ENCODE measurements at regions not wholly inside any gene's neighbourhood (a gene's known extent, or its start where the extent isn't known, plus 50 kb on each side); places are given as distances from the start of the nearest gene placed in this dataset.

GRCh38 chr4:38489924-38490639, 173.9 kb upstream of the KLF3 start (continued):
- TF ChIP-seq CHD1 (IDR thresholded peaks at IDR 0.05; ENCODE audit: low read length) = no peak

GRCh38 chr4:38490753-38491446, 173.1 kb upstream of the KLF3 start:
- Histone ChIP-seq H3K36me3 (ENCODE audit: control insufficient read depth, insufficient read depth, low read length) (no peaks in the 10 kb centered on the region), H3K4me2 (ENCODE audit: insufficient read depth, low read length) (no peak overlapping the region), H3K79me2 (ENCODE audit: control insufficient read depth, insufficient read depth, low read length) (no peaks in the 10 kb centered on the region), H3K4me1 (replicated peaks in 1 of 2; ENCODE audit: control insufficient read depth in 2 of 2, insufficient read depth in 2 of 2, low read length in 2 of 2) (peaks cover 5 to 19% of the 10 kb centered on the region in 2 experiments; a peak in 4 of 5 replicates), H3K9me1 (ENCODE audit: control insufficient read depth, insufficient read depth, low read length) (no peaks in the 10 kb centered on the region), H3K27ac (ENCODE audit: extremely low read depth, low read depth, low read length) (no peak overlapping the region), H2AFZ (ENCODE audit: low read depth, low read length) (peak overlapping the region; percentile 84), H3K27me3 (ENCODE audit: control insufficient read depth in 2 of 2, insufficient read depth in 2 of 2, low read length in 2 of 2) (no peaks in the 10 kb centered on the region), H3K9me3 (replicated peaks; ENCODE audit: control insufficient read depth, insufficient read depth, low read depth, low read length) (no peaks in the 10 kb centered on the region), H3K4me3 (no peak overlapping the region), H4K20me1 (replicated peaks; ENCODE audit: control insufficient read depth, insufficient read depth, low read length) (no peaks in the 10 kb centered on the region), H3K9ac (ENCODE audit: insufficient read depth in 1 of 2, low read depth in 2 of 2, low read length in 2 of 2) (no peak overlapping the region)
- TF ChIP-seq ZNF175 (CRISPR knock-in tag; IDR thresholded peaks at IDR 0.05; ENCODE audit: low read depth) (no peak), SMARCA4 (IDR thresholded peaks at IDR 0.05) (no peak), NEUROD1 (IDR thresholded peaks at IDR 0.05; ENCODE audit: borderline replicate concordance, low read depth, low read length, partially characterized antibody) (no peak), LCOR (CRISPR knock-in tag; IDR thresholded peaks at IDR 0.05) (no peak), FOXA3 (CRISPR knock-in tag; conservative IDR thresholded peaks at IDR 0.05 in 1 of 2, IDR thresholded peaks at IDR 0.05 in 1 of 2) (no peak), BRF1 (IDR thresholded peaks at IDR 0.05; ENCODE audit: borderline replicate concordance, extremely low read depth, insufficient read length) (no peak), FOXJ3 (CRISPR knock-in tag; IDR thresholded peaks at IDR 0.05) (no peak), NCOA6 (IDR thresholded peaks at IDR 0.05) (no peak), ZZZ3 (IDR thresholded peaks at IDR 0.05) (no peak), E2F3 (CRISPR knock-in tag; IDR thresholded peaks at IDR 0.05) (no peak), ZNF780A (CRISPR knock-in tag; IDR thresholded peaks at IDR 0.05) (no peak), ESRRB (CRISPR knock-in tag; IDR thresholded peaks at IDR 0.05; ENCODE audit: borderline replicate concordance) (no peak), XRCC5 (IDR thresholded peaks at IDR 0.05; ENCODE audit: low read depth, low read length) (no peak), POLR2AphosphoS2 (IDR thresholded peaks at IDR 0.05; ENCODE audit: low read length) (no peak), NR1H2 (CRISPR knock-in tag; IDR thresholded peaks at IDR 0.05) (no peak), XRCC4 (IDR thresholded peaks at IDR 0.05; ENCODE audit: extremely low read depth, insufficient read depth, insufficient read length) (no peak)
- in situ Hi-C loops (cut with MboI) (no loop called here), intact Hi-C loops (cut with micrococcal nuclease) (no loop called here)
- BruUV-seq (replicated peaks) = no TSS peak
- ChIA-PET POLR2A (no interaction called here), CTCF (ENCODE audit: low intra/inter-chr PET ratio) (no interaction called here)
- DNase-seq (ENCODE audit: extremely low read depth in 1 of 4, low spot score in 3 of 4) = no peak
- WGBS (ENCODE audit: insufficient coverage, low coverage, missing lambda C conversion rate) = 45% methylated on average over 4 of the region's 4 CpGs
- ATAC-seq = no peak
- no peak for FAIRE-seq

Measured in K562 (cell line).